ENCODE measurements at regions not wholly inside any gene's neighbourhood (a gene's known extent, or its start where the extent isn't known, plus 50 kb on each side); places are given as distances from the start of the nearest gene placed in this dataset.

- no peak for TF ChIP-seq CTCF (conservative IDR thresholded peaks at IDR 0.05)
- no peaks in the 10 kb centered on the region for H3K36me3 Mint-ChIP-seq
- no peaks in the 10 kb centered on the region for H3K27me3 Mint-ChIP-seq
- H3K4me1 Mint-ChIP-seq (ENCODE audit: unreplicated experiment) = no peaks in the 10 kb centered on the region
- no peaks in the 10 kb centered on the region for H3K9me3 Mint-ChIP-seq
- H3K4me3 Mint-ChIP-seq = no peak overlapping the region
- H3K27ac Mint-ChIP-seq = no peak overlapping the region
- DNase-seq (ENCODE audit: extremely low spot score, unreplicated experiment) = no peak
Observed at GRCh38 chr5:99308131-99308530, 379.3 kb upstream of the CHD1 start.

- H3K4me1 Mint-ChIP-seq (ENCODE audit: unreplicated experiment) = no peaks in the 10 kb centered on the region
- no peaks in the 10 kb centered on the region for H3K27me3 Mint-ChIP-seq
- no peak overlapping the region for H3K4me3 Mint-ChIP-seq
- no peak for TF ChIP-seq CTCF (conservative IDR thresholded peaks at IDR 0.05)
- H3K36me3 Mint-ChIP-seq = no peaks in the 10 kb centered on the region
- no peak overlapping the region for H3K27ac Mint-ChIP-seq
- no peak for DNase-seq (ENCODE audit: extremely low spot score, unreplicated experiment)
- no peaks in the 10 kb centered on the region for H3K9me3 Mint-ChIP-seq
Observed at GRCh38 chr5:99305045-99305580, 376.3 kb upstream of the CHD1 start.

- H3K9me3 Mint-ChIP-seq = no peaks in the 10 kb centered on the region
- H3K27me3 Mint-ChIP-seq = no peaks in the 10 kb centered on the region
- H3K4me1 Mint-ChIP-seq (ENCODE audit: unreplicated experiment) = no peaks in the 10 kb centered on the region
- no peaks in the 10 kb centered on the region for H3K36me3 Mint-ChIP-seq
- no peak overlapping the region for H3K4me3 Mint-ChIP-seq
- DNase-seq (ENCODE audit: extremely low spot score, unreplicated experiment) = no peak
- no peak overlapping the region for H3K27ac Mint-ChIP-seq
- no peak for TF ChIP-seq CTCF (conservative IDR thresholded peaks at IDR 0.05)
Observed at GRCh38 chr5:99285606-99286005, 356.8 kb upstream of the CHD1 start.

- no peak for TF ChIP-seq CTCF (conservative IDR thresholded peaks at IDR 0.05)
- Mint-ChIP-seq H3K4me1 (ENCODE audit: unreplicated experiment) (no peaks in the 10 kb centered on the region), H3K9me3 (no peaks in the 10 kb centered on the region), H3K36me3 (no peaks in the 10 kb centered on the region), H3K27me3 (no peaks in the 10 kb centered on the region), H3K27ac (no peak overlapping the region), H3K4me3 (no peak overlapping the region)
- DNase-seq (ENCODE audit: extremely low spot score, unreplicated experiment) = no peak
Observed at GRCh38 chr5:99275128-99275527, 346.3 kb upstream of the CHD1 start.

- no peaks in the 10 kb centered on the region for H3K9me3 Mint-ChIP-seq
- H3K27me3 Mint-ChIP-seq = no peaks in the 10 kb centered on the region
- H3K4me3 Mint-ChIP-seq = no peak overlapping the region
- DNase-seq (ENCODE audit: extremely low spot score, unreplicated experiment) = no peak
- no peaks in the 10 kb centered on the region for H3K4me1 Mint-ChIP-seq (ENCODE audit: unreplicated experiment)
- no peak overlapping the region for H3K27ac Mint-ChIP-seq
- no peak for TF ChIP-seq CTCF (conservative IDR thresholded peaks at IDR 0.05)
- no peaks in the 10 kb centered on the region for H3K36me3 Mint-ChIP-seq
Observed at GRCh38 chr5:99272576-99272975, 343.8 kb upstream of the CHD1 start.

GRCh38 chr5:99258819-99259218, 330.0 kb upstream of the CHD1 start:
- H3K4me1 Mint-ChIP-seq (ENCODE audit: unreplicated experiment) = no peaks in the 10 kb centered on the region
- H3K4me3 Mint-ChIP-seq = no peak overlapping the region
- DNase-seq (ENCODE audit: extremely low spot score, unreplicated experiment) = no peak
- H3K27ac Mint-ChIP-seq = no peak overlapping the region
- no peak for TF ChIP-seq CTCF (conservative IDR thresholded peaks at IDR 0.05)
- peaks cover 12% of the 10 kb centered on the region for H3K9me3 Mint-ChIP-seq
- no peaks in the 10 kb centered on the region for H3K27me3 Mint-ChIP-seq
- no peaks in the 10 kb centered on the region for H3K36me3 Mint-ChIP-seq
